ENCODE measurements at regions not wholly inside any gene's neighbourhood (a gene's known extent, or its start where the extent isn't known, plus 50 kb on each side); places are given as distances from the start of the nearest gene placed in this dataset.

DNA sequence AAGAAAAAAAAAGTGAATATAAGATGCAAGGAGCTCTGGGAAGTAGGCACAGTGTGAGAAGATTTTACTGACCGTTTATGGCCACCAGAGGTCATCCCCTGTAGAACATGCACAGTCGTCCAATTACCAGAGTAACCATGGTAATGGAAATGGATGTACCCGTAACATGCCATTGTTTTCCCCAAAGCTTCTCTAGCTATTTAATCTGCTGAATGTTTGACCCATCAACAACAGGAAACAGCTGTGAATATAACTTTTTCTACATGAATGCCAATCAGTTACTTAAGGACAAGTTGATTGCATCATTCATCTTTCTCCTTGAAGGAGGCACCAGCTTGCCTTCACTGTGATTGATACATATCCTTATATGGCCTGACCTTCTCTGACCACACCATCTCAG is 1967.0 kb upstream of the CDH9 start:
- TF ChIP-seq CTCF (IDR thresholded peaks at IDR 0.05; ENCODE audit: borderline replicate concordance, extremely low read depth, low read length, poor library complexity, severe bottlenecking) = no peak
- no peak for TF ChIP-seq EZH2 (IDR thresholded peaks at IDR 0.05; ENCODE audit: borderline replicate concordance, low read depth, low read length, severe bottlenecking)

Measured in DND-41 (cell line).